ENCODE measurements at regions not wholly inside any gene's neighbourhood (a gene's known extent, or its start where the extent isn't known, plus 50 kb on each side); places are given as distances from the start of the nearest gene placed in this dataset.
"Not testable (repeated sequence)": the region's sequence is repeated elsewhere in the genome, so short reads cannot be mapped to it uniquely, and the experiment has no call there.

DNA sequence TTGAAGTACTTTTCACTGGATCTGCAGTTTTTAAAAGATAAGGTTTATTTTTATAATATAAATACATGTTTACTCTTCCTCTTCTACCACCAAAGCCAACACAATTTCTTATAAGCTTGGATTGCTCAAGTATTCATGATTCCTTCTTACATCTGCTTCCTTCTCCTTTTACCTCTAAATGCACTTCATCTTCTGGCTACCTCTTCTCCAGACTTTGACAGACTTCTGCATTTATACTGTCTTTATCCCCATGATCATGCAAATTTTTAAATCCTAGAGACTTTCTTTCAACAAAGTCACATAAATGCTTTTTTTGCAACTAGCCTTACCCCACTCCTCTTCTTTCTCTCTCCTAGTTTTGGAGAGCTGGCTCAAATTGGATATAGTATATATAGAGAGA, 142.9 kb downstream of the TFAP2B start:
- no peak for DNase-seq

DNA sequence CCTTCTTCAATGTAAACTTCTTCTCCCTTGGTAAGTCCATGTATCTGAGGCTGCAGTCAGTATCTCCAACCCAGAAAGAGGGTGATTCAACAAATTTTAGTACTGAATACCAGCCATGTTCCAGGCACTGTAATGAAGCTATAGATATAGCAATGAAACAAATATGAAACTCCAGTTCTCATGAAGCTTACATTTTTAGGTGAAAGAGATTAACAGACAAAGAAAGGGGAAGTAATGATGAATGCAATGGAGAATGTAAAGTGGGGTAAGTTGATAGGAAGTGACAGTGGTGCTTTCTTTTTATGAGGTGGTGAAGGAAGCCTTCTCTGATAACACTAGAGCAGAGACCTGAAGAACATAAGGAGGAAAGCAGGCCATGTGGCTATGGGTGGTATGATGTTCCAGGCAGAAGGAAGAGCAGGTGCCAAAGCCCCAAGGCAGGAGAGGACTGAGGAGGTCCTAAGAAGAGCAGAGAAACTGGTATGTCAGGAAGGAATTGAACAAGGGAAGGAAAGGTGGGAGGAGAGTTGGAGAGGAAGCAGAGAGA, 143.6 kb downstream of the TFAP2B start:
- no peak for DNase-seq

DNA sequence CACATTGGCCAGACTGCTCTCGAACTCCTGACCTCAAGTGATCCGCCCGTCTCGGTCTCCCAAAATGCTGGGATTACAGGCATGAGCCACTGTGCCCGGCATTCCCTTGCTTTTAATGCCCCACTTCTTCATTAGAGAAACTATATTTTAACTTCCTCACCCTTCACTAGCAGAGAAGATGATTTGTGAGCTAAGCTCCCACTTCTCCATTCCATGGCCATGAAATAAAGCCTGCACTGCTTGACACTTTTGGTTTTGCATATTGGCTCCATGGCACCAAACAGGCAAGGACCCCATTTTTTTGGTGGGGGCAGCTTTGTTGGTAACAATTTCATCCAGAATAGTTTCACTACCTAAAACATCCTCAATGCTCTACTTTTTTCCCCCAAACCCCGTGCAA, 145.3 kb downstream of the TFAP2B start:
- no peak for DNase-seq

DNA sequence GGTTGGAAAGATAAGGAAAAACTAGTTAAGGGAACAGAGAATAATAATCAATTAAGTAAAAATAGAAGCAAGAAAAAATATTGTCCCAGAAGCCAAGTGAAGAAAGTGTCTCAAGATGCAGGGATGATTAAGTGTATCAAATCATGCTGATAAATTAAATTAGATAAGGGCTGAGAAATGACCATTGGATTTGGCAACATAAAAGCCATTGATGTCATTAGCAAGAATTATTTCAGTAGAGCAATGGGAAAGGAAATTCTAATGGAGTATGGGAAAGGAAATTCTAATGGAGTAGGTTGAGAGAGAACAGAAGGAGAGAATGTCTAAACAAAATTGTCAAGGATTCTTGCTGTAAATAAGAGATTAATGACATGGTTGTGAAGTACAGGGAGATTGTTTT, 146.8 kb downstream of the TFAP2B start:
- no peak for DNase-seq

DNA sequence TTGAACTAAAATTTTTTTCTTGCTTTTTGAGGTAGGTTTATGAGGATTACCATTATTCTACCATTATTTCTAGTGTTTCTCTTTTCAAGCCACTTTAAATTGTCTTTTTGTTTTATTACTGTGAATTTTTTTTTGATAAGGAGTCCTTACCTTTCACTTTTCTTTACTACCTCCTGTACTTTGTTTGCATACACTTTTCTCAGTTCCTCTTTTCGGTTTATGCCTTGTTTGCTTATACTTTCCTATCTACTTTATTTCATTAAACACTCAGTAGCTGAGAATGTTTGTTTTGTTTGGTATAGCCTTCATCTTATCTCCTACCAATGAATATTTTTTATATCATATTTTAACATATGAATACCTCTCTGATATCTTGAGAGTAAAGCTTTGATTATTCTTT, 147.9 kb downstream of the TFAP2B start:
- no peak for DNase-seq

DNA sequence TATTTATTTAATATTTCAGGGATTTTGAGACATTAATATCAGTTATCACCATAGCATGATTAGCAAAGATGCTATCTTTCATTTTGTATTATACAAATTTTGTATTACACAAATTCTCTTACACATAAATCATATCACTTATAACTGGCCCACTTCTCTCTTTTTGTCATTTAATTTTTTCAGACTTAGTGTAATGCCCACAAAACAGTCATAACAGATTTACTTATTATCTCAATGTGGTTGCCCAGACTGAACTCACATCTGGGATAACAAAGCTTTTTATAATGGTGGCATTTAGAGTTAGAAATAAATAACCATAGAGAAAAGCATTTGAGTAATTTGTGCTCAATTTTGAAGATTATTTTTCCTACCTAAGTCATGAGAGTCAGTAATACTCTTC, 148.3 kb downstream of the TFAP2B start:
- no peak for DNase-seq

DNA sequence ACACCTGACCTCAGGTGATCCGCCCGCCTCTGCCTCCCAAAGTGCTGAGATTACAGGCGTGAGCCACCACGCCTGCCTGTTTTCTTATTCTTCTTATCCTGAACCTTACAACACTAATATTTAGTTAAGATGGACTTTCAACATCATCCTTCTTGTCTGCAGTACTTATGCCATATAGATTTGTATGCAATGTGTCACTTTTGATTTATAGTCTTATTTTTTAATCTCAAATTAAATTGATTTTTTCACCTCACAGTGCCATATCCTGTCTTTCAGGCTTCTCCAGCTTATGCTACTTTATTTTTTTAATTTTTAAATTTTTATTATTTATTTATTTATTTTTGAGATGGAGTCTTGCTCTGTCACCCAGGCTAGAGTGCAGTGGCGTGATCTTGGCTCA, 149.6 kb downstream of the TFAP2B start:
- DNase-seq = not testable (repeated sequence)

DNA sequence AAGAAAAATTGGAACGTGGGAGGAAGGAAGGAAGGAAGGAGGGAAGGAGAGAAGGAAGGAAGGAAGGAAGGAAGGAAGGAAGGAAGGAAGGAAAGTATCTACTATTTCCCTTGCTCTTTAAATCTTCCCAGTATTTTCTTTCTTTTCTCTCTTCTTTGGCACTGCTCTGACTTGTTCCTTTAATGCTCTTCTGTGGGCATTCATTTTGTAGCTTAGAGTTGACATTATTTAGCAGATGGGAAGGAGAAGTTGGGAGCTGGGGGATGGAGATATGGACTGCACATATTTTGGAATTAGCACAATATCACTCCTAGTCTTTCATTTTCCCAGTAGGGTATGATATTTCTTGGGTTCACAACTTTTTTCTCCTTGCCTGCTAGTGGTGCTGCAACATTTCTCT, 152.2 kb downstream of the TFAP2B start:
- no peak for DNase-seq

DNA sequence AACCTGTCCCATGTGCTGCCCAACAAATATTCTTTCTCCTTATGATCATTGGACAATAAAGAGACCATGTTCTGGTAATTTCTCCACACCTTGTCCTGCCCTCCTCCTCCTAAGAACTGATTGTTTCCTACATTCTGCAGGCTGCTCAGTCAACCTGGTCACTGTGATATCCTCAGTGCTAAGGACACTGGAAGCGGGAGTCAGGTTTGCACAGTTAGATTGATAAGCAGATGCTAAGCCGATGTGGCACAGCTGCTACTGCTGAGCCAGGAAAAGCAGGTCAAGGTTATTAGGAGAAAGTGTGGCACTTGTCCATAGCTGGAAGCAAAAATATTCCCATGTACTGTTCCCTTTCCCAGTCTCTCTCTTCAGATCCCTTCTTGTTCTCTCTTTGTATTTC, 154.8 kb downstream of the TFAP2B start:
- no peak for DNase-seq

DNA sequence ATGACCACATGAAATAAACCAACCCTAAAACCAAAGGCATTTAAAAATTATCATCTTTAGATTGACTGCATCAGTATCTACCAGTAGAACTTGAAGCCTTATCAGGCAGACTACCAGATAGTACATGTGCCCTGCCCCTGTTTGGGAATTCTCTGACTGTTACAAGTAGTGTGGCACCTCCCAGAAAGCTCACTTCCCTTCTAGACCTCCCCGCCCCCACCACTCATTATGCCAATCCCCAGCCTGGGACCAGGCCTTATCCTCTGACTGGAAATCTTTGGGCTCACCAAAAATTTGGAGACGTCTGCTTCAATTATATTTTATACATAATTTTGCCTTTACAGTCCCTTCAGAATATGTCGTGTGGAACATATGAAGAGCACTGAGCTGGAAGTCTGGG, 155.6 kb downstream of the TFAP2B start:
- DNase-seq = no peak

DNA sequence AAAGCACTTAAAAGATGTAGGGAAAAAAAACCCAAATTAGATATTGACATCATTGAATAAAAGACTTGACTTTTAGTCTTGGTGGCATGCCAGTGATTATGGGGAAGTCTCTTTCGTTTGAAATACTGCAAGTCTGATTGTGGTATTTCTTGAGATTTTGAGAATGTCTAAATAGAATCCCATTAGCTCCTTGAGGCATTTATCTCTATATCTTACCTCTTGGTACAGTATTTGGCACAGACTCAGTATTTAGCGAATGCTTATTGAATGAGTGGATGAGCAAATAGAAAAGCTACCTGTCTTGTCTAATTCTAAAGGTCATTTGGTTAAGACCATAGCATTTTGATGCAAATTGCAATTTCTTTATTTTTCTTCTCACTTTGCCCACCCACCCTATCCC, 156.5 kb downstream of the TFAP2B start:
- DNase-seq = no peak

DNA sequence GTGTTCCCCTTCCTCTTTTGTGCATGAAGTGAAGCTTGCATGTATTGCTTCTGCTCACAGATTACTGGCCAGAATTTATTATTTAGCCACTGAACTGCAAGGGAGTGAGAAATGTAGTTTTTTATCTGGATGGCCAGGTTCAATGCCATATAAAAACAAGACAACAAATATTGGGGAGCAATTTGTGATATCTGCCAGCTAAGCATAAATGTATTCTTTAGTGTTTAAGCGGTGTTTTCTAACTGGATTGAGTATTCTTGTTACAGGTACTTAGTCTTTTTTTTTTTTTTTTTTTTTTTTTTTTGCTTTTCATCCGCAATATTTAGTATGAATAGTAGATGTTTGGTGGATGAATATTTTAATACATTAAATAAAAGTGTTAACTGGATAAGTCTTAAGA, 158.2 kb downstream of the TFAP2B start:
- DNase-seq = no peak

DNA sequence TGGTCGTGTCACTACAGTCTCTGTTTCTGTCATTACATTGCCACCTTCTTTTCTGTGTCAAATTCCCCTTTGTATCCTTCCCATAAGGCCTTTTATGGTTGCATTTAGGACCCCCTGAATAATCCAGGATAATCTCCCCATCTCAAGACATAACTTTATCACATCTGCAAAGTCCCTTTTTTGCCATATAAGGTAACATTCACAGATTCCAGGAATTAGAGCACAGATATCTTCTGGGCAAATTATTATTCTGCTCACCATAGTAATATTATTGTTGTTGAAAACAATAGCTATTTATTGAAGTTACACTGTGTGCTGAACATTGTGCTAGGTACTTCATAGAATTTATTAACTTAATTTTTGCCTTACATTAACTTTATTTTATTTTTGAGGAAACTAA, 159.1 kb downstream of the TFAP2B start:
- no peak for DNase-seq

DNA sequence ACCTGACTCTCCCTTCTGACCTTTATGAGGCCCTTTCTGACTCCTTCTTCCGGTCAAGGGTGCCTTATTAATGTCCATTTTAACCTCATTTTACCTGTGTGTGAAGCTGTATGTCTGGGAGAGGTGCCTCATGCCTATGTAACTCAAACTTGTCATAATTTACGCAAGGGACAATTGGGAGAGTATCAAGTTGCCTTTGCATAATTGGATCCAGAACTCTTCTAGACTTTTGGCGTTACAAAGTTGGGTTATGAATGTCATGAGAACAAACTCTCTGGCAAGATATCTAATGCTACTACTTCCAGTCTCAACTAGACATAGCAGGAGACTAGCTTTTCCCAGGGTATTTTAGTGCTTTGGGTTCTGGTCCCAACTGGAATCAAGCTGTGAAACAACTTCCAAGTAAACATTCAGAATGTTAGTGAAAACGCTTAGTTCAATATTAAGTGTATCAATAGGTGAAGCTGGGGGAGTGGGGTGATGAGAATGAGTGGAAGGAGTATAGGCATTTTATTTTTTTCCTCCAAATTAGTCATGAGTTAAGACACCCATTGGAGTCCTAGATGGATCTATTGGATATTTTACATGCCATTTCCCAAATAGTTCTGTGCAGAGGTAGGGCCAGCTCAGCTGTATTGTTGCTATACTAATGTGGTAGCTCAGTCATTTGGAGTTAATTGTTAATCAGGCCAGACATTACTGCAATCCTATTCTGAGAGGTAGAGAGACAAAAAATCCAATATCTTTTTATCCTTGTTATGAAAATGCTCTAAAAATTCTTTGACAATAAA, 159.9 kb downstream of the TFAP2B start:
- DNase-seq = no peak

DNA sequence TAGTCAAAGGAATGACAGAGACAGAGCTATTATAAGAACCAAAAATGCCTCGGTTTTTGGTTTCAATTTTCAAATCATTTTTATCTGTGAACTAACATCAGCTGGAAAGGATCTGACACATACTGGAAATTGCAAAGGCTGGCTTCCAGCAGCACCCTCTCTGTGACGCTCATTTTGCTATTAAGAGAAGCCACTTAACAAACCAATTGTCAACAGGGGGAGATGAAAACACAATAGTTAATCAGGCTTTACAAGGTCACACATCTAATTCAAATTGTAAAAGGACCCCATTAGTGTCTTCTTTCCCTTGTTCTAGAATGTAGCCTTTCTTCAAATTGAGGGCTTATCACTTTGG, 160.5 kb downstream of the TFAP2B start:
- no peak for DNase-seq

DNA sequence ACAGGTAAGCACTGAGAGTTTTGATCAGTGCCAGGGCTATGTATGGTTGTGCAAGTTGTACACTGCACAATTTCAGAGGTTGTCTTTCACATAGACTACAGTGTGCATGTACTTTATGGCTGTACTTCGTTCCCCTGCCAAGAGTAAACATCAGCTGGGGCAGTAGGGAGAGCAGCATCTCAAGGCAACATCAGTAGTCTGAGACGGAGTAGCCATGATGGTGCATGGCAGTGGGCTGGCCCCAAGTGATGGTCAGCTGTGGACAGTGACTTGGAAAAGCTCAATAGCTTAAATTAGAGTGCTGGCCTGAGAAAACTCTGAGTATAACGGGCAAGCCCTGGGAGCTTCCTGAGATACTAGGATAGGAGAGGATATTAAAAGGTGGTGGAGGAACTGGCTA, 165.5 kb downstream of the TFAP2B start:
- DNase-seq = no peak

DNA sequence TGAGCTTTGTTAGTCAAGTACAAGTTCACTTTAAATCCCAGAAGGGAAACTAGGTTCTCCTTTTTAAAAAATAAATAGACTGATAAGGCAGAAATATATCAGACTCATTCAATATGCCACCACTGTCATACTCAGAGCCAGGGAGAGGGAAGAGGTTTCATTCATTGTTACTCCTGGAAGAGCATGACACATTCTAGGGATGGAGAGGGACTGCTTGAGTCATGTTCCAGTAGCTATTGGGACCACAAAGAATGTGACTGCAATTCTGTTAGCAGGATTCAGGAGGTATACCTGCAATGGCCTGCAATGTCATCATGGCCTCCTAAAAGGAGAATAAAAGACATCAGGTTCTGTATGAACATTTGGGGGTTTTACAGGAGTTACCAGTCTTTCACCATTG, 167.6 kb downstream of the TFAP2B start:
- no peak for DNase-seq

DNA sequence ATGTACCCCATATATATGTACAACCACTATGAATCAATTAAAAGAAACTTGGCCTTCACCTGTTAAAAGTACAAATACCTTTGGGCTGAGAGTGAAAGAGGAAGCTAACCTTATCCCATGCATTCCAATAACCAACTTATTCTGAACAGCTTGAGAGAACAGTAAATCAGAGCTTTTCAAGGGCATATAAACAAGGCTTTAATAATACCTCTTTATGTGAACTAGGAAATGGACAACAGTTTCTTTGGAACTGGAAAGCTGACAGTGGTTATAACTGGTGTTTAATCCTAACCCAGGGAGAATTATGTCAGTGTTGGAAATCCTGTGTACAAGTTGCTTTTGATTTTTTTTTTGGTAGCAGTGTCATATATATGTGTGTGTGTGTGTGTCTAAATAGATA, 170.5 kb downstream of the TFAP2B start:
- no peak for DNase-seq

DNA sequence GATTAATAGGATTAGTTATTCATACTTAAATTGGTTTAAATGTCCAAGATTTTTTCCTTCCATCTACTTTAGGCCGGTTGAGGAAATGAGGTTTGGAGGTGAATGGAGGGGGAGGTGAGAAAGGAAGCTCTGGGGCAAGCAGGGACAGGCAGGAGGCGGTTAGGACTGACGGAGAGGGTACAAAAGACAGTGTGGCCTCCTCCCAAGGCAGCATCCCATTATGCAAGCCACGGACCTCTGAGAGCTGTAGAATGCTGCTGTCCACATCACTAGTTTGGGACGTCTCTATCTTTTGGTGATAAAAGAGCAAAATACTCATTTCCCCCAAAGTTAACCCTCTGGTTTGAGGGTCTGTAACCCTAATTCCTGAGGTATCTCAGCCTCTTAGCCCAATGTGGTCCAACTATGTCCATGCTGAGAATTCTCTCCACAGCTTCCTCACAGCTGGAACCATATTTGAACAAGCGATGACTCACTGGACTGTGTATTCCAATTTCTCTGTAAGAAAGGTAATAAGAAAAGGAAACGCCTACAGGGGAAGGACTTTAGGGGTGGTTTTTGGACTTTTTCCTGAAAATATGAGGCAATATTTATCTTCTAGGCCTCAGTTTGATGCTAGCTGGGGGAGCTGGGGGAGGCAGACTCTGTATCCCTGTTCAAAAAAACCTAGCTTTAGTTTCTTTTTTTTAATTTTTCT, 172.2 kb downstream of the TFAP2B start:
- DNase-seq = no peak

DNA sequence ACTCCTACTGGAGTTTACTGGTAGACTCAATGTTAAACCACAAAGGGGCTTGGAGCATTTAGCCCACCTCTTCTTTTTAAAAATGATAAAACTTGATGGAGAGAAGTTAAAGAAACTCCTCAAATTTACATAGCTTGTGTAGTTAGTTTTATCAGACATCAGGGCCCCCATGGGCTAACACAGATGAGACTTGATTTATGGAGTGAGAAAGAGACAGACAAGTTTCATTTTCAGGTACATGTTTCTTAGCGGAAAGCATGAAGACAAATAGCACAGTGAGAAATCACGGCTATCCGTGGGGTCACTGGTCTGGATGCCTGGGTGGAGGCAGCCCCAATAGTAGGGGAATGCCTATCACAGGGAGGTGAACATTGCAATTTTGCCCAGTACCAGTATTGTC, 173.6 kb downstream of the TFAP2B start:
- no peak for DNase-seq

DNA sequence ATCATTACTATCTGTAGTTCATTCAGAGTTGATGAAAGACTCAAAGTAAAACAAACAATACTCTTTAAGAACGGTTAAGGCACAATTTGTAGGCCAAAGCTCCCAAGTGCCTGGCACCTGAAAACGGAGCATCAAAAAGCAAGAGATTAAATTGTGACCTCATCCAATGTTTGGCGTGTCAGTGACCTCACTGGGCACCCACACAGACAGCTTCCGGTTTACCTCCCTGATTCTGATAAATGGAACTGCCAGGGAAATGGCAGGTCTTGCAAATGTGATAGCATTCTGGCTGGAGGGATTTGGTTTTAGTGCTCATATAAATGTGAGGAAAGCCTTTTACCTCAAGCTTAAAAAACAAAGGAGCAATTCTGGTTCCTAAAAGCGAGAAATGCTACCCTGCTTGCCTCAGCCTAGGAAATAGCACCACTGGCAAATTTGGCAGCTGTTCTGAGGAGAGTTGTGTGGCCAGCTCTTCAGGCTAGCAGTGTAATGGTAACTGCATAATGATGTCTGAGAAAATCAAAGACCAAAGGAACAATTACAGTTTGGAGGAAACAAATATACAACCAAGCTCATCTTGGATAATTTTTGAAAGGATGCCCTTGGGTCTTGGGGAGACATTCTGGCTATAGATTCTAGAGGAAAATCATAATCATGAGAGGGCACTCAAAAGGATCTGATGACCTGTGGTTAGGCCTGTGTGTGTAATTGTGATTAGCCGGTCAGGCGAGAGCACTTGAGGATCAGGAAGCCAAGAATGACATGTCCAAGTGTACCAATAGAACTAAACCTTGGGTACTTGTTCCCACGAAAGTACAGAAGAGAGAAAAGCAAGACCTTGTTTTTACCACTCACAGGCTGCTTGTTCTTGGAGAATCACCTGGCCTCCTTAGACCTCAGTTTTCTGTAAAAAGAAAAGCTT, 174.3 kb downstream of the TFAP2B start:
- no peak for DNase-seq
